LNCaP clone FGC (cell line): ENCODE measurements at regions not wholly inside any gene's neighbourhood (a gene's known extent, or its start where the extent isn't known, plus 50 kb on each side); places are given as distances from the start of the nearest gene placed in this dataset.

Experiments
- DNase-seq: peaks from one replicate; pipeline ENCODE4 v3.0.0-alpha.2; 2011; ENCODE audit warnings: low read depth
- H3K4me3 ChIP-seq: 2 replicates; pipeline ENCODE4 v1.5.1; 2011; ENCODE audit warnings: mild to moderate bottlenecking, low read depth, low read length, control low read depth
- TF ChIP-seq, protein P1 (sequence below): IDR thresholded peaks from 2 replicates; pipeline ENCODE4 v1.5.1; 2012; ENCODE audit warnings: mild to moderate bottlenecking; ENCODE audit not compliant: control insufficient read depth, insufficient read depth; ENCODE audit errors: extremely low read depth

- no peak overlapping the region for H3K4me3 ChIP-seq
- TF ChIP-seq, protein P1, sequence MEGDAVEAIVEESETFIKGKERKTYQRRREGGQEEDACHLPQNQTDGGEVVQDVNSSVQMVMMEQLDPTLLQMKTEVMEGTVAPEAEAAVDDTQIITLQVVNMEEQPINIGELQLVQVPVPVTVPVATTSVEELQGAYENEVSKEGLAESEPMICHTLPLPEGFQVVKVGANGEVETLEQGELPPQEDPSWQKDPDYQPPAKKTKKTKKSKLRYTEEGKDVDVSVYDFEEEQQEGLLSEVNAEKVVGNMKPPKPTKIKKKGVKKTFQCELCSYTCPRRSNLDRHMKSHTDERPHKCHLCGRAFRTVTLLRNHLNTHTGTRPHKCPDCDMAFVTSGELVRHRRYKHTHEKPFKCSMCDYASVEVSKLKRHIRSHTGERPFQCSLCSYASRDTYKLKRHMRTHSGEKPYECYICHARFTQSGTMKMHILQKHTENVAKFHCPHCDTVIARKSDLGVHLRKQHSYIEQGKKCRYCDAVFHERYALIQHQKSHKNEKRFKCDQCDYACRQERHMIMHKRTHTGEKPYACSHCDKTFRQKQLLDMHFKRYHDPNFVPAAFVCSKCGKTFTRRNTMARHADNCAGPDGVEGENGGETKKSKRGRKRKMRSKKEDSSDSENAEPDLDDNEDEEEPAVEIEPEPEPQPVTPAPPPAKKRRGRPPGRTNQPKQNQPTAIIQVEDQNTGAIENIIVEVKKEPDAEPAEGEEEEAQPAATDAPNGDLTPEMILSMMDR: no peak
- DNase-seq: no peak
Observed at GRCh38 chr20:54981175-54981574, 505.8 kb downstream of the DOK5 start.

DNA sequence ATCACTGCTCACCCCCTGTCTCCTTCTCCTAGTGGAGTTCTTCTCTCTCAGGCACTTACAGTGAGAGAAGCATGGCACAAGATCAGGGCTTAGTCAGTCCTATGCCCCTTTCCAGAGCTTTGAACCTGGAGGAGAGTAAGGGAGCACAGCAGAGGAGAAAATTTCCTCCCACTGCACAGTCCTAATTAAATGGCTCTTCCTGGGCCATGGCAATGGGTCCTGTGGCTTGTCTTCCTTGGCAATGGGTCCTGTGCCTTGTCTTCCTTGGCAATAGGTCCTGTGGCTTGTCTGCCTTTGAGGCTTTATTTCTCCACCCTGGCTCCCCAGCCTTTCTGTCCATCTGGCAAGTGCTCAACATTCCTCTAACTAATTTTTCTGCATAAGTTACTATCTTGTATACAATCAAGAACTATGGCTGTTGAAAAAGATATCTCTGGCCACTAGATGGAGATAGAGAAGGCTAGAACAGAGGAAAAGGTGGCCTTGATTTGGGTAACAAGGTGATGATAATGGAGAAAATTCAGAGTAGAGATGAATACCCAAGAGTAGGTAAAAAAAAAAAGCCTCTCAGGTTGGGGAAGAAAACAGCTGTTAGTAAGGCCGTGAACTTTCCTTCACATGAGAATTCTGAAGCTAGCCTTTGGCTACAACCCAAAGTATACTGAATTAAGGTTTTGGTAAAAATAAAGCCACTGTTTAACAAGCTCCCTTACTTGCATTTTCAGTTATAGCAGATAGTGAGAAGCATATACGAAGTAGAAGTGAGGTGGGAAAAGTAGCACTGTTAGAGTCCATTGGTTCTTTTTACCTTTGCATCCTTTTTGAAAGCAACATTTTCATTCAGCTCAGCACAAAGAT is 504.9 kb downstream of the DOK5 start:
- TF ChIP-seq, protein P1: peak; percentile 67
- no peak overlapping the region for H3K4me3 ChIP-seq
- peak; percentile 26 for DNase-seq

GRCh38 chr20:54950304-54950703 is 474.9 kb downstream of the DOK5 start:
- H3K4me3 ChIP-seq: no peak overlapping the region
- DNase-seq: no peak
- TF ChIP-seq, protein P1: no peak

DNA sequence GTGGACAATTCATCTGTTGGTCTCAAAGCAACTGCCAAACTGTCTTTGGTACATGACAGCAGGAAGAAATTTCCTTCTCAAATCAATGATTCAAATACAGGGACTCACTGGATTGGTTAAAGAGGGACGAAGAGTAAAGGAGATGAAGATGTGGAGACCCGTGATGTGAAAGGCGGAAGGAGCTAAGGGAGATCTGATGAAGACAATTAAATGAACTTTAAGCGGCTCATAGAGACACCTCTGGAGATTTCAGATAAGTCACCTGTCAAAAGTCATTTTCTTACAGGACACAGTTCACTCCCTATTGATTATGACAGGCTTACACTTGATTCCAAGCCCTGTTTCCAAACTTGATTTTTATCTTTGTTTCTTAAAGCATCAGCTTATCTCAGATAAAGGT is 466.3 kb downstream of the DOK5 start:
- TF ChIP-seq, protein P1: no peak
- no peak for DNase-seq

GRCh38 chr20:54940522-54940921 is 465.1 kb downstream of the DOK5 start:
- H3K4me3 ChIP-seq: no peak overlapping the region
- DNase-seq: no peak
- TF ChIP-seq, protein P1: no peak

More for the DNA sequence above, 466.3 kb downstream of the DOK5 start:
- no peak overlapping the region for H3K4me3 ChIP-seq

GRCh38 chr20:54938707-54939106 is 463.3 kb downstream of the DOK5 start:
- DNase-seq: no peak
- TF ChIP-seq, protein P1: no peak
- H3K4me3 ChIP-seq: no peak overlapping the region

DNA sequence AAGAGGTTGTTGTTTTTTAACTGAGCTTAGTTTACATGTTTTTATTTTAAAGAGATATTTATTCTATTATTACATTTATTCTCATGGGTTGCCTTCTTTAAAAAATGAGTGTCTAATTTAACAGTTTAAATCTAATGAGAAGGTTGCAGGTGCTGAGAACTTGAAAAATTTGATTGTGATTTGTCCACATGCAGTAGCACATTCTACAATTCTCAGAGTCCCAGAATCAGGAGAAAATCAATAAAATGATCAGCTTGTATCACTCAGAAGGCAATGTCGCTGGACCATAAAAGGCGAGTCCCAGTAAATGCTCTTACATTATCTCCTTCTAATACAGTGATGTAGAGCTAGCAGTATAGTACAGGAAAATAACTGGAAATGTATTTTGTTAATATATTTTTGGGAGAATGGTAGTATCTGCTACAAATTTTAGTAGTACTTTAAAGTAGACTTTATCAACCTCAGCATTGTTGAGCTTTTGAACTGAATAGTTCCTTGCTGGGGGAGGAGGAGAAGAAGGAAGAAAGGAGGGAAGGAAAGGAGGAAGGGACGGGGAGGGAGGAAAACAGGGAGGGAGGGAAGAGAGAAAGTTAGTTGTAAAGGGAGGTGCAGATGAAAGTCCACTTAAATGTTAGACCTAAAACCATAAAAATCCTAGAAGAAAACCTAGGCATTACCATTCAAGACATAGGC is 458.0 kb downstream of the DOK5 start:
- TF ChIP-seq, protein P1: no peak
- DNase-seq: no peak
- no peak overlapping the region for H3K4me3 ChIP-seq
